ENCODE measurements at regions not wholly inside any gene's neighbourhood (a gene's known extent, or its start where the extent isn't known, plus 50 kb on each side); places are given as distances from the start of the nearest gene placed in this dataset.

GRCh38 chr2:38174131-38174530, 98.2 kb upstream of the CYP1B1 start:
- Mint-ChIP-seq H3K27ac (no peak overlapping the region), H3K9me3 (peaks cover 1% of the 10 kb centered on the region), H3K4me3 (no peak overlapping the region), H3K4me1 (peaks cover 7% of the 10 kb centered on the region), H3K27me3 (peaks cover 12% of the 10 kb centered on the region), H3K36me3 (no peaks in the 10 kb centered on the region)
- DNase-seq (ENCODE audit: low spot score in 2 of 2) = no peak
- no peak for ATAC-seq (ENCODE audit: low read depth)

GRCh38 chr2:38173683-38174082, 97.7 kb upstream of the CYP1B1 start:
- ATAC-seq (ENCODE audit: low read depth) (no peak), DNase-seq (ENCODE audit: low spot score in 2 of 2) (no peak)
- Mint-ChIP-seq H3K36me3 (no peaks in the 10 kb centered on the region), H3K27me3 (peaks cover 11% of the 10 kb centered on the region), H3K4me3 (no peak overlapping the region), H3K9me3 (no peaks in the 10 kb centered on the region), H3K4me1 (peaks cover 3% of the 10 kb centered on the region), H3K27ac (no peak overlapping the region)

- peaks cover 2% of the 10 kb centered on the region for H3K4me1 Mint-ChIP-seq
- peaks cover 14% of the 10 kb centered on the region for H3K27me3 Mint-ChIP-seq
- no peaks in the 10 kb centered on the region for H3K9me3 Mint-ChIP-seq
- no peak overlapping the region for H3K4me3 Mint-ChIP-seq
- ATAC-seq (ENCODE audit: low read depth) (no peak), DNase-seq (ENCODE audit: low spot score in 2 of 2) (no peak)
- H3K27ac Mint-ChIP-seq = no peak overlapping the region
- H3K36me3 Mint-ChIP-seq = no peaks in the 10 kb centered on the region
Measured at GRCh38 chr2:38171208-38171855, 95.4 kb upstream of the CYP1B1 start.

- DNase-seq (ENCODE audit: low spot score in 2 of 2) (no peak), ATAC-seq (ENCODE audit: low read depth) (no peak)
- H3K4me1 Mint-ChIP-seq = peaks cover 2% of the 10 kb centered on the region
- H3K27me3 Mint-ChIP-seq = peaks cover 17% of the 10 kb centered on the region
- H3K36me3 Mint-ChIP-seq = no peaks in the 10 kb centered on the region
- H3K4me3 Mint-ChIP-seq = no peak overlapping the region
- no peak overlapping the region for H3K27ac Mint-ChIP-seq
- no peaks in the 10 kb centered on the region for H3K9me3 Mint-ChIP-seq
Measured at GRCh38 chr2:38170733-38171132, 94.8 kb upstream of the CYP1B1 start.

- no peaks in the 10 kb centered on the region for H3K9me3 Mint-ChIP-seq
- peaks cover 2% of the 10 kb centered on the region for H3K4me1 Mint-ChIP-seq
- H3K27me3 Mint-ChIP-seq = peaks cover 16% of the 10 kb centered on the region
- H3K36me3 Mint-ChIP-seq = no peaks in the 10 kb centered on the region
- DNase-seq (ENCODE audit: low spot score in 2 of 2) (no peak), ATAC-seq (ENCODE audit: low read depth) (no peak)
- H3K4me3 Mint-ChIP-seq = no peak overlapping the region
- no peak overlapping the region for H3K27ac Mint-ChIP-seq
Measured at GRCh38 chr2:38170067-38170466, 94.1 kb upstream of the CYP1B1 start.

GRCh38 chr2:38168710-38169480, 92.9 kb upstream of the CYP1B1 start:
- no peaks in the 10 kb centered on the region for H3K36me3 Mint-ChIP-seq
- H3K4me1 Mint-ChIP-seq = peaks cover 6% of the 10 kb centered on the region
- ATAC-seq (ENCODE audit: low read depth) (no peak), DNase-seq (ENCODE audit: low spot score in 2 of 2) (no peak)
- H3K4me3 Mint-ChIP-seq = no peak overlapping the region
- H3K27ac Mint-ChIP-seq = no peak overlapping the region
- H3K27me3 Mint-ChIP-seq = peaks cover 18% of the 10 kb centered on the region
- H3K9me3 Mint-ChIP-seq = no peaks in the 10 kb centered on the region

- H3K27me3 Mint-ChIP-seq = peaks cover 18% of the 10 kb centered on the region
- H3K36me3 Mint-ChIP-seq = no peaks in the 10 kb centered on the region
- peaks cover 6% of the 10 kb centered on the region for H3K4me1 Mint-ChIP-seq
- DNase-seq (ENCODE audit: low spot score in 2 of 2) = no peak
- H3K4me3 Mint-ChIP-seq = no peak overlapping the region
- no peak for ATAC-seq (ENCODE audit: low read depth)
- no peaks in the 10 kb centered on the region for H3K9me3 Mint-ChIP-seq
- no peak overlapping the region for H3K27ac Mint-ChIP-seq
Measured at GRCh38 chr2:38167968-38168350, 92.0 kb upstream of the CYP1B1 start.

GRCh38 chr2:38165698-38166097, 89.7 kb upstream of the CYP1B1 start:
- Mint-ChIP-seq H3K27me3 (peaks cover 18% of the 10 kb centered on the region), H3K9me3 (no peaks in the 10 kb centered on the region)
- ATAC-seq (ENCODE audit: low read depth) = no peak

GRCh38 chr2:38164881-38165280, 88.9 kb upstream of the CYP1B1 start:
- peaks cover 18% of the 10 kb centered on the region for H3K27me3 Mint-ChIP-seq
- no peak overlapping the region for H3K27ac Mint-ChIP-seq
- DNase-seq (ENCODE audit: low spot score in 2 of 2) (no peak), ATAC-seq (ENCODE audit: low read depth) (no peak)
- no peaks in the 10 kb centered on the region for H3K36me3 Mint-ChIP-seq
- H3K9me3 Mint-ChIP-seq = no peaks in the 10 kb centered on the region
- H3K4me3 Mint-ChIP-seq = no peak overlapping the region
- peaks cover 6% of the 10 kb centered on the region for H3K4me1 Mint-ChIP-seq

More at GRCh38 chr2:38165698-38166097, 89.7 kb upstream of the CYP1B1 start:
- no peak overlapping the region for H3K27ac Mint-ChIP-seq
- no peaks in the 10 kb centered on the region for H3K36me3 Mint-ChIP-seq
- no peak for DNase-seq (ENCODE audit: low spot score in 2 of 2)
- H3K4me1 Mint-ChIP-seq = peaks cover 6% of the 10 kb centered on the region
- H3K4me3 Mint-ChIP-seq = no peak overlapping the region

- no peak overlapping the region for H3K4me3 Mint-ChIP-seq
- no peak for DNase-seq (ENCODE audit: low spot score in 2 of 2)
- no peaks in the 10 kb centered on the region for H3K9me3 Mint-ChIP-seq
- no peak for ATAC-seq (ENCODE audit: low read depth)
- H3K4me1 Mint-ChIP-seq = peaks cover 6% of the 10 kb centered on the region
- no peak overlapping the region for H3K27ac Mint-ChIP-seq
- peaks cover 17% of the 10 kb centered on the region for H3K27me3 Mint-ChIP-seq
- H3K36me3 Mint-ChIP-seq = no peaks in the 10 kb centered on the region
Measured at GRCh38 chr2:38163579-38163978, 87.6 kb upstream of the CYP1B1 start.

- H3K9me3 Mint-ChIP-seq = no peaks in the 10 kb centered on the region
- peaks cover 6% of the 10 kb centered on the region for H3K4me1 Mint-ChIP-seq
- no peak overlapping the region for H3K27ac Mint-ChIP-seq
- ATAC-seq (ENCODE audit: low read depth) = no peak
- H3K27me3 Mint-ChIP-seq = peaks cover 16% of the 10 kb centered on the region
- no peak for DNase-seq (ENCODE audit: low spot score in 2 of 2)
- H3K36me3 Mint-ChIP-seq = no peaks in the 10 kb centered on the region
- H3K4me3 Mint-ChIP-seq = no peak overlapping the region
Measured at GRCh38 chr2:38163006-38163405, 87.1 kb upstream of the CYP1B1 start.

- Mint-ChIP-seq H3K27ac (no peak overlapping the region), H3K9me3 (no peaks in the 10 kb centered on the region), H3K36me3 (no peaks in the 10 kb centered on the region), H3K4me1 (peaks cover 6% of the 10 kb centered on the region), H3K4me3 (no peak overlapping the region), H3K27me3 (peaks cover 18% of the 10 kb centered on the region)
- DNase-seq (ENCODE audit: low spot score in 2 of 2) = no peak
- ATAC-seq (ENCODE audit: low read depth) = no peak
Measured at GRCh38 chr2:38160516-38160915, 84.6 kb upstream of the CYP1B1 start.

GRCh38 chr2:38159597-38159996, 83.6 kb upstream of the CYP1B1 start:
- ATAC-seq (ENCODE audit: low read depth) = no peak
- peaks cover 1% of the 10 kb centered on the region for H3K4me1 Mint-ChIP-seq
- H3K27me3 Mint-ChIP-seq = peaks cover 15% of the 10 kb centered on the region
- H3K36me3 Mint-ChIP-seq = no peaks in the 10 kb centered on the region
- DNase-seq (ENCODE audit: low spot score in 2 of 2) = no peak
- H3K27ac Mint-ChIP-seq = no peak overlapping the region
- H3K9me3 Mint-ChIP-seq = no peaks in the 10 kb centered on the region
- H3K4me3 Mint-ChIP-seq = no peak overlapping the region

- Mint-ChIP-seq H3K27me3 (peaks cover 14% of the 10 kb centered on the region), H3K4me1 (no peaks in the 10 kb centered on the region), H3K27ac (no peak overlapping the region), H3K36me3 (no peaks in the 10 kb centered on the region), H3K4me3 (no peak overlapping the region), H3K9me3 (no peaks in the 10 kb centered on the region)
- DNase-seq (ENCODE audit: low spot score in 2 of 2) = no peak
- ATAC-seq (ENCODE audit: low read depth) = no peak
Measured at GRCh38 chr2:38159191-38159590, 83.2 kb upstream of the CYP1B1 start.

Data from memory B cell (primary cell).